ENCODE measurements at regions not wholly inside any gene's neighbourhood (a gene's known extent, or its start where the extent isn't known, plus 50 kb on each side); places are given as distances from the start of the nearest gene placed in this dataset.

DNA sequence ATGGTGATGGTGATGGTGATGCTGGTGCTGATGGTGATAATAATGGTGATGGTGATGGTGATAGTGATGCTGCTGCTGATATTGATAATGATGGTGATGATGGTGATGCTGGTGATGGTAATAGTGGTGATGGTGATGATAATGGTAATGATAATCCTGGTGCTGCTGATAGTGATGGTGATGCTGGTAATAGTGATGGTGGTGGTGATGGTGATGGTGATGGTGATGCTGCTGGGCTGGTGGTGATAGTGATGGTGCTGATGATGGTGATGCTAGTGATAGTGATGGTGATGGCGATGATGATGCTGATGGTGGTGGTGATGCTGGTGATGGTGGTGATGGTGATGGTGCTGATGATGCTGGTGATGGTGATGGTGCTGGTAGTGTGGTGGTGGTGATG, 58.4 kb upstream of the IGSF21 start:
- TF ChIP-seq, protein P1, sequence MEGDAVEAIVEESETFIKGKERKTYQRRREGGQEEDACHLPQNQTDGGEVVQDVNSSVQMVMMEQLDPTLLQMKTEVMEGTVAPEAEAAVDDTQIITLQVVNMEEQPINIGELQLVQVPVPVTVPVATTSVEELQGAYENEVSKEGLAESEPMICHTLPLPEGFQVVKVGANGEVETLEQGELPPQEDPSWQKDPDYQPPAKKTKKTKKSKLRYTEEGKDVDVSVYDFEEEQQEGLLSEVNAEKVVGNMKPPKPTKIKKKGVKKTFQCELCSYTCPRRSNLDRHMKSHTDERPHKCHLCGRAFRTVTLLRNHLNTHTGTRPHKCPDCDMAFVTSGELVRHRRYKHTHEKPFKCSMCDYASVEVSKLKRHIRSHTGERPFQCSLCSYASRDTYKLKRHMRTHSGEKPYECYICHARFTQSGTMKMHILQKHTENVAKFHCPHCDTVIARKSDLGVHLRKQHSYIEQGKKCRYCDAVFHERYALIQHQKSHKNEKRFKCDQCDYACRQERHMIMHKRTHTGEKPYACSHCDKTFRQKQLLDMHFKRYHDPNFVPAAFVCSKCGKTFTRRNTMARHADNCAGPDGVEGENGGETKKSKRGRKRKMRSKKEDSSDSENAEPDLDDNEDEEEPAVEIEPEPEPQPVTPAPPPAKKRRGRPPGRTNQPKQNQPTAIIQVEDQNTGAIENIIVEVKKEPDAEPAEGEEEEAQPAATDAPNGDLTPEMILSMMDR (IDR thresholded peaks at IDR 0.05), result no peak
- TF ChIP-seq EP300 (IDR thresholded peaks at IDR 0.05) (no peak), POLR2A (IDR thresholded peaks at IDR 0.05) (no peak)
- Histone ChIP-seq H3K4me1 (no peaks in the 10 kb centered on the region), H3K36me3 (no peaks in the 10 kb centered on the region), H3K27ac (no peak overlapping the region), H3K27me3 (peaks cover 0 to 6% of the 10 kb centered on the region in 2 donors), H3K4me3 (no peak overlapping the region), H3K9me3 (peaks cover 0 to 3% (median 0%) of the 10 kb centered on the region in 4 donors)
- no peak for DNase-seq (ENCODE audit: low spot score in 2 of 2)
- WGBS, 2 donors, result 87 to 100% methylated on average over 1 of the region's 1 CpG

DNA sequence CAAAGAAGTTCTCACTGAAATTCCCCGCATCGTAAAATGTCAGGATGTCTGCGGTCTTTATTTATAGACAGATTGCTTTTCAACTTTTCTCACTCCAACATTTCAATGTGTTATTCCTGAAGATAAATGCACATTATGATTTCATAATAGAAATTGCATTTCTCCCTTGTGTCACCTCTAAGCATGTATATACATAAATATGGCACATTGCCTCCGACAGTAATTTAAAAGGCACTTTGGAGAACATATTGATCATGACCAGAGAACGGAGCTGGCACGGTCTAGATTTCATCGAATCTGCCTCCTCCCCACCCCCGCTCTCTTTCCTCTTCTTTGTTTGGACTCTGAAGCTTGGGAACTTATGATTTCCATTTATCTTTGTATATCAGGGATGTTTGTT, 54.9 kb upstream of the IGSF21 start:
- no peak overlapping the region for H3K27ac ChIP-seq
- H3K27me3 ChIP-seq, result peaks cover 0 to 4% of the 10 kb centered on the region in 2 donors
- no peaks in the 10 kb centered on the region for H3K36me3 ChIP-seq
- no peaks in the 10 kb centered on the region for H3K4me1 ChIP-seq
- no peak overlapping the region for H3K4me3 ChIP-seq
- WGBS, 2 donors, result 67 to 74% methylated on average over 8 of the region's 8 CpGs
- DNase-seq (ENCODE audit: low spot score in 2 of 2), result no peak
- TF ChIP-seq POLR2A (IDR thresholded peaks at IDR 0.05), result no peak
- no peak for TF ChIP-seq EP300 (IDR thresholded peaks at IDR 0.05)
- peaks cover 0 to 3% (median 0%) of the 10 kb centered on the region in 4 donors for H3K9me3 ChIP-seq

DNA sequence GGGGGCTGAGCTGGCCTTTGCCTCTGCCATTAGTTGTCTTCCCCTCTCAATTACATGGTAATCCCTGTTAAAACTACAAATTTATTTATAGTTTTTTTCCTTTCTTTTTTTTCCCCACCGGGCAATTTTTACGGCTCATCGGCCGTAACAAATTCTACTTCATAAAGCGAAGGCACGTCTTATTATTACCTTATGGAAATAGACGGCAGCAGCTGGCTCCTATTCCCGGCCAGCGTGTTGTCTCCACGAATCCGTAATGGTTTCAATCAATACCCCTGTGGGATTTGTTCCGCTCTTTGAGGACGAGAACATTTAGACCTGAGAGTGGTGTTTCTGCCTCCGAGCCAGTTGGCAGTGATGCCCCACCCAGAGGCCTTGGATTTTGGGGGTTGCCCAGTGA, 52.4 kb upstream of the IGSF21 start:
- TF ChIP-seq, protein P1 (IDR thresholded peaks at IDR 0.05), result no peak
- no peak for TF ChIP-seq POLR2A (IDR thresholded peaks at IDR 0.05)
- Histone ChIP-seq H3K9me3 (peaks cover 0 to 3% (median 0%) of the 10 kb centered on the region in 4 donors), H3K4me1 (no peaks in the 10 kb centered on the region), H3K27ac (no peak overlapping the region), H3K27me3 (peaks cover 0 to 9% of the 10 kb centered on the region in 2 donors), H3K4me3 (no peak overlapping the region), H3K36me3 (no peaks in the 10 kb centered on the region)
- WGBS, 2 donors, result 81 to 83% methylated on average over 14 of the region's 14 CpGs
- DNase-seq (ENCODE audit: low spot score in 2 of 2), result no peak

DNA sequence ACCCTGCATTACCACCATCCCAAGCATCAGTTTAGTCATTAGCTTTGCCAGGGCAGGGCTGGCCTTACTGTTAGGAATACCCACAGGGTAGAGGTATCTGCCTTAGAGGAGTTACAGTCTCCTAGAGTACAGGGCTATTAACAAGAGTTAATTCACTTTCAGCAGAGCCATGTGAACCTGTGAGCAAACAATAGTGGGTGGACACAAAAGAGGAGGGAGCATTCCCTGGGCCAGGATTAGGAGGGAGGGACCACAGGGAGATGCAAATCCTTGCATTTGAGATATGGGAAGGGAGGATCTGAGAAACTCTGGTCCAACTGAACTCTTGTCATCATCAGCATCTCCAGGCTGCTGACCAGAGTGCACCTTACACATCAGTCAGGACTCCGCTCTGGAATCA, 51.1 kb upstream of the IGSF21 start:
- TF ChIP-seq POLR2A (IDR thresholded peaks at IDR 0.05), result no peak
- TF ChIP-seq, protein P1 (IDR thresholded peaks at IDR 0.05), result no peak
- TF ChIP-seq EP300 (IDR thresholded peaks at IDR 0.05), result no peak
- Histone ChIP-seq H3K27me3 (peaks cover 0 to 9% of the 10 kb centered on the region in 2 donors), H3K9me3 (peaks cover 0 to 3% (median 0%) of the 10 kb centered on the region in 4 donors), H3K4me1 (no peaks in the 10 kb centered on the region), H3K36me3 (no peaks in the 10 kb centered on the region), H3K4me3 (no peak overlapping the region), H3K27ac (no peak overlapping the region)
- 79 to 86% methylated on average over 1 of the region's 1 CpG for WGBS, 2 donors
- DNase-seq (ENCODE audit: low spot score in 2 of 2), result no peak

DNA sequence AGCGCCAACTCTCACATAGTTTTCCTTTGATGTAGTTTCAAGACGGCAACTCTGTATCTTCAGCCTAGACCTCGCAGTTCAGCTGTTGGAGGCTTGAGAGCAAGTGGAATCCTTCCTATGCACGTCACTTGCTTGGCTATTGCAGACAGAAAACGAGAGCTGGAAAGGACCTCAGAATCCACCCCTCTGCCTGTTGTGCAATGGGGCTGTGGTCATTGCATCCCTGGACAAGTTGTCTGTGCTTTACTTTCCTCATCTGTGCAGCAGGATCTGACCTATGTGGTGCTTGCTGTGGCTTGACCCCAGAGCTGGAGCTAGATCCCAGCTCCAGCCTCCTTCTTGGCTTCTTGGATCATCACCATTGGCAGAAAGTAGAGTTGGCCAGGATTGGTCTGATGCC, 50.0 kb upstream of the IGSF21 start:
- DNase-seq (ENCODE audit: low spot score in 2 of 2), result peak in 1 of 2 donors; percentile 17
- Histone ChIP-seq H3K4me1 (no peaks in the 10 kb centered on the region), H3K36me3 (no peaks in the 10 kb centered on the region), H3K9me3 (peaks cover 0 to 3% (median 0%) of the 10 kb centered on the region in 4 donors), H3K27me3 (peaks cover 0 to 9% of the 10 kb centered on the region in 2 donors), H3K27ac (no peak overlapping the region), H3K4me3 (no peak overlapping the region)
- TF ChIP-seq EP300 (IDR thresholded peaks at IDR 0.05) (no peak), POLR2A (IDR thresholded peaks at IDR 0.05) (no peak)
- 65 to 70% methylated on average over 5 of the region's 5 CpGs for WGBS, 2 donors

Data from tibial nerve (tissue), 4 donors.